Lower leg skin (tissue), 3 donors: ENCODE measurements at regions not wholly inside any gene's neighbourhood (a gene's known extent, or its start where the extent isn't known, plus 50 kb on each side); places are given as distances from the start of the nearest gene placed in this dataset.

Experiments used
- CTCF ChIP-seq, 3 donors: fragments of 450-650 bp; IDR thresholded peaks; one replicate each; pipeline ENCODE4 v1.5.1; 2016; ENCODE audit warnings: antibody characterized with exemption in 3 of 3, mild to moderate bottlenecking in 3 of 3, moderate library complexity in 2 of 3
- POLR2A ChIP-seq, 2 donors: fragments of 450-650 bp; IDR thresholded peaks; one replicate each; pipeline ENCODE4 v1.6.1; 2016 to 2017; ENCODE audit warnings: antibody characterized with exemption in 2 of 2, mild to moderate bottlenecking in 1 of 2, moderate library complexity in 1 of 2

- no peak for TF ChIP-seq CTCF (IDR thresholded peaks at IDR 0.05)
- no peak for TF ChIP-seq POLR2A (IDR thresholded peaks at IDR 0.05)
Measured at GRCh38 chr6:97919631-97920030, 636.6 kb upstream of the MMS22L start.
